PFSK-1 (cell line): ENCODE measurements at regions not wholly inside any gene's neighbourhood (a gene's known extent, or its start where the extent isn't known, plus 50 kb on each side); places are given as distances from the start of the nearest gene placed in this dataset.

Experiments
- POLR2AphosphoS5 ChIP-seq: IDR thresholded peaks from 2 replicates; pipeline ENCODE4 v1.6.1; 2012; ENCODE audit warnings: low read depth, mild to moderate bottlenecking, control low read depth, low read length, moderate library complexity
- REST ChIP-seq, 2 experiments: IDR thresholded peaks; 2 replicates each; pipeline versions ENCODE4 v1.6.1 to v1.8.0; 2011 to 2012; ENCODE audit warnings: low read depth in 2 of 2, low read length in 2 of 2, control low read depth in 1 of 2, inconsistent platforms in 1 of 2, mild to moderate bottlenecking in 1 of 2, moderate library complexity in 1 of 2; ENCODE audit not compliant: insufficient read depth in 1 of 2
- SIN3A ChIP-seq: IDR thresholded peaks from 2 replicates; pipeline ENCODE4 v1.6.1; 2012; ENCODE audit warnings: mild to moderate bottlenecking, low read length, moderate library complexity, borderline replicate concordance; ENCODE audit not compliant: insufficient read depth
- TAF1 ChIP-seq: IDR thresholded peaks from 2 replicates; pipeline ENCODE4 v1.6.1; 2012; ENCODE audit warnings: low read length, control low read depth, borderline replicate concordance; ENCODE audit not compliant: insufficient read depth

GRCh38 chr21:15300131-15300530 is 235.3 kb upstream of the NRIP1 start:
- no peak for TF ChIP-seq TAF1
- TF ChIP-seq POLR2AphosphoS5, result no peak
- TF ChIP-seq REST (IDR thresholded peaks at IDR 0.05; ENCODE audit: insufficient read depth in 1 of 2, low read depth in 2 of 2, low read length in 2 of 2), result no peak
- TF ChIP-seq SIN3A, result no peak
